VCaP (cell line): ENCODE measurements at regions not wholly inside any gene's neighbourhood (a gene's known extent, or its start where the extent isn't known, plus 50 kb on each side); places are given as distances from the start of the nearest gene placed in this dataset.
"Not testable (repeated sequence)": the region's sequence is repeated elsewhere in the genome, so short reads cannot be mapped to it uniquely, and the experiment has no call there.

ENCODE experiments used
- H3K27ac ChIP-seq: fragments of 450-650 bp; 2 replicates; pipeline ENCODE4 v1.5.1; 2017
- CTCF ChIP-seq: fragments of 450-650 bp; conservative IDR thresholded peaks from 2 replicates; pipeline ENCODE4 v1.5.1; 2017; ENCODE audit warnings: mild to moderate bottlenecking, moderate library complexity

- no peak overlapping the region for H3K27ac ChIP-seq
- no peak for TF ChIP-seq CTCF
These were observed 292.3 kb upstream of the CADM2 start for GRCh38 chr3:84666468-84666867.

DNA sequence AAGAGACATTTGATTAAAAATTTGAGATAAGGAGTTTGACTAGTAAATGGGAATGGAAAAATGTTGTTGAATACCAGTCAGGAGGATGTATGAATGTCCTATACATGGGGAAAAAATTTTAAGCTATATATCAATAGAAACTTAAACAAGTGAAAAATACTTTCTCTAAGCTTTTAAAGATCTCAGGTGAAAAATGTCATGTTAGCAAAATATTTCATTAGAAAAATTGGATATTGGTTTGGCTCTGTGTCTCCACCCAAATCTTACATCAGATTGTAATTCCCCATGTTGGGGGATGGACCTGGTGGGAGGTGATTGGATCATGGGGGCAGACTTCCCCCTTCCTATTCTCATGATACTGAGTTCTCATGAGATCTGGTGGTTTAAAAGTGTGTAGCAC lies 279.6 kb upstream of the CADM2 start:
- no peak overlapping the region for H3K27ac ChIP-seq
- no peak for TF ChIP-seq CTCF

- TF ChIP-seq CTCF = no peak
- no peak overlapping the region for H3K27ac ChIP-seq
These were observed 278.1 kb upstream of the CADM2 start for GRCh38 chr3:84680700-84681099.

DNA sequence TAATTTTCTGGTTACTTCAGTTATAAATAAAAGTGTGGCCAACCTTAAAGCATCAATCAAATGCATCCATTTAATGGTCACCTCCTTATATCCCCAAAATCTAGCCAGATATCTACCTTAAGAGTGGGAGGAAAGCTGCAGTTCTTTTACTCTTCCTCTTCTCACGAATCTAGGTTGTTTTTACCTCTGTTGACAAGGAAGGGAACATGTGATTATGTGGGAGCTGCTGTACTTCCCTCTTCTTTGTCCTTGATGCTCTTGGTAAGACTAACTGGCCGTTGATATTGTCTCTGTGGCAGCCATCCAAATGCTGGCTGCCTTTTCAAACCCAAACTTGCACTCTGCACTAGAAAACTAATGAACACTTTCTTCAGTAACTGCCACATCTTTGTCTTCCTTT lies 275.3 kb upstream of the CADM2 start:
- H3K27ac ChIP-seq = no peak overlapping the region
- TF ChIP-seq CTCF = no peak

GRCh38 chr3:84685467-84685866 lies 273.3 kb upstream of the CADM2 start:
- no peak overlapping the region for H3K27ac ChIP-seq
- TF ChIP-seq CTCF = no peak

- TF ChIP-seq CTCF = no peak
- no peak overlapping the region for H3K27ac ChIP-seq
These were observed 266.5 kb upstream of the CADM2 start for GRCh38 chr3:84692261-84692660.

DNA sequence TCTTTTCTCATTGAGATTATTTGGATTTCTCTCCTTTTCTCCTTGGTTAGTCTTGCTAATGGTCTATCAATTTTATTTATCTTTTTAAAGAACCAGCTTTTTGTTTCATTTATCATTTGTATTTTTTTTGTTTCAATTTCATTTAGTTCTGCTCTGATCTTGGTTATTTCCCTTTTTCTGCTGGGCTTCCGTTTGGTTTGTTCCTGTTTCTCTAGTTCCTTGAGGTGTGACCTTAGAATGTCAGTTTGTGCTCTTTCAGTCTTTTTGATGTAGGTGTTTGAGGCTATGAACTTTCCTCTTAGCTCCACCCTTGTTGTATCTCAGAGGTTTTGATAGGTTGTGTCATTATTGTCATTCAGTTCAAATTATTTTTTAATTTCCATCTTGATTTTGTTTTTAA lies 248.5 kb upstream of the CADM2 start:
- not testable (repeated sequence) for H3K27ac ChIP-seq

GRCh38 chr3:84717894-84718293 lies 240.9 kb upstream of the CADM2 start:
- no peak for TF ChIP-seq CTCF

More at GRCh38 chr3:84717894-84718293, 240.9 kb upstream of the CADM2 start:
- H3K27ac ChIP-seq = no peak overlapping the region
